ENCODE measurements at regions not wholly inside any gene's neighbourhood (a gene's known extent, or its start where the extent isn't known, plus 50 kb on each side); places are given as distances from the start of the nearest gene placed in this dataset.

DNA sequence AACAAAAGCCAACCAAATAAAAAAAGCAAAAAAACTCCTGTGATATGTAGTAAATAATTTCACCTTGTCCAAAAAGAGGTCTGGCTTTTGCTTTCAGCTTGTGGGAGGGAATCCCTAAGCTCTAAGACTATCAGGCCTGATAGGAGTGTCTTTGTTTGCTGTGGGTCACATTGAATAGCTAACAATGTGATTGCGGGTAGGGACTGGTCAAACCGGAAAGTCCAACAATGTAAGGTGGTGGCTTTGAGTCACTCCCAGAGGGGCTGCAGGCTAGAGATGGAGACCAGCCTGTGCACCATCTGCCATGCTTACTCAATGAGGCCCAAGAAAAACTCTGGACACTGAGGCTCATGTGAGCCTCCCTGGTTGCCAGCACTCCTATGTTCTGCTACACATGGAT lies 192.9 kb downstream of the TFCP2L1 start:
- no peaks in the 10 kb centered on the region for H3K36me3 ChIP-seq (ENCODE audit: control insufficient read depth in 4 of 4, insufficient read depth in 4 of 4, low read length in 3 of 4)
- H3K27me3 ChIP-seq (replicated peaks in 2 of 5; ENCODE audit: control insufficient read depth in 4 of 5, insufficient read depth in 5 of 5, low read length in 4 of 5): peaks cover 0 to 3% (median 0%) of the 10 kb centered on the region in 5 experiments
- no peak overlapping the region for H3K4me3 ChIP-seq (ENCODE audit: control insufficient read depth in 1 of 7, extremely low read depth in 1 of 7, insufficient read depth in 4 of 7, low read depth in 2 of 7, low read length in 6 of 7)
- H3K4me1 ChIP-seq (ENCODE audit: control extremely low read depth in 1 of 4, control insufficient read depth in 4 of 4, insufficient read depth in 4 of 4, low read length in 3 of 4): no peaks in the 10 kb centered on the region
- peaks cover 0 to 5% (median 0%) of the 10 kb centered on the region in 5 experiments for H3K9me3 ChIP-seq (ENCODE audit: control extremely low read depth in 1 of 5, control insufficient read depth in 4 of 5, insufficient read depth in 2 of 5, low read depth in 1 of 5, low read length in 4 of 5)
- no peak overlapping the region for H3K27ac ChIP-seq (ENCODE audit: insufficient read depth in 1 of 2, low read depth in 1 of 2, low read length in 2 of 2, poor library complexity in 1 of 2, severe bottlenecking in 2 of 2)
- POLR2A ChIA-PET: no interaction called here
- DNase-seq: no peak
- CTCF ChIA-PET: interaction anchor here (0.6 to 8.6 kb wide), 2 partner anchors 11 to 242 kb away, joined by 3 to 62 read pairs; no protein-coding TSS in a partner anchor
- 93% methylated on average over 2 of the region's 2 CpGs for WGBS (ENCODE audit: insufficient coverage)

DNA sequence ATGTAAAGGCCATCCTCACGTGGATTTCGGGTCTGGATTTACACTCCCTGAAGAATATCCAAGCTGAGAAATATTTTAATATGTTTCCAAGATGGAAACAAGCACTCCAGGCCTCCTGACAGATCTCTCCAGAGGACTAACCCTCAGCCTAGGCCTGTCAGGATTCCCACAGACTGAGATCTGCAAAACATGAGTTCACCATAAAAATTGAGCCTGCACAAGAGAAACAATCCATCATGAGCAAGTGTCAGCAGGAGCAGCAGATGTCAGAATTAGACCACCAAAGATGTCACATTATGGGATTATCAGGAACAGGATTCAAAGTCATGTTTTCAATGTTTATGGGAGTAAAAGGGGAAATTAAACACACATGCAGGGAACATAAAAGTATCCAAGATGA lies 191.3 kb downstream of the TFCP2L1 start:
- no peak for DNase-seq
- Histone ChIP-seq H3K4me3 (ENCODE audit: control insufficient read depth in 1 of 7, extremely low read depth in 1 of 7, insufficient read depth in 4 of 7, low read depth in 2 of 7, low read length in 6 of 7) (no peak overlapping the region), H3K36me3 (ENCODE audit: control insufficient read depth in 4 of 4, insufficient read depth in 4 of 4, low read length in 3 of 4) (no peaks in the 10 kb centered on the region), H3K27me3 (replicated peaks in 2 of 5; ENCODE audit: control insufficient read depth in 4 of 5, insufficient read depth in 5 of 5, low read length in 4 of 5) (peaks cover 0 to 4% (median 1%) of the 10 kb centered on the region in 5 experiments), H3K27ac (ENCODE audit: insufficient read depth in 1 of 2, low read depth in 1 of 2, low read length in 2 of 2, poor library complexity in 1 of 2, severe bottlenecking in 2 of 2) (no peak overlapping the region), H3K9me3 (ENCODE audit: control extremely low read depth in 1 of 5, control insufficient read depth in 4 of 5, insufficient read depth in 2 of 5, low read depth in 1 of 5, low read length in 4 of 5) (peaks cover 0 to 5% (median 0%) of the 10 kb centered on the region in 5 experiments), H3K4me1 (ENCODE audit: control extremely low read depth in 1 of 4, control insufficient read depth in 4 of 4, insufficient read depth in 4 of 4, low read length in 3 of 4) (no peaks in the 10 kb centered on the region)
- WGBS (ENCODE audit: insufficient coverage): 100% methylated on average over 1 of the region's 2 CpGs
- ChIA-PET CTCF (interaction anchor here (1.0 to 8.6 kb wide), 5 partner anchors 8 to 261 kb away, joined by 3 to 62 read pairs (median 22); no protein-coding TSS in a partner anchor), POLR2A (no interaction called here)

GRCh38 chr2:121094101-121094500 lies 190.9 kb downstream of the TFCP2L1 start:
- Histone ChIP-seq H3K27ac (ENCODE audit: insufficient read depth in 1 of 2, low read depth in 1 of 2, low read length in 2 of 2, poor library complexity in 1 of 2, severe bottlenecking in 2 of 2) (no peak overlapping the region), H3K27me3 (replicated peaks in 2 of 5; ENCODE audit: control insufficient read depth in 4 of 5, insufficient read depth in 5 of 5, low read length in 4 of 5) (peaks cover 0 to 5% (median 1%) of the 10 kb centered on the region in 5 experiments), H3K4me3 (ENCODE audit: control insufficient read depth in 1 of 7, extremely low read depth in 1 of 7, insufficient read depth in 4 of 7, low read depth in 2 of 7, low read length in 6 of 7) (no peak overlapping the region), H3K36me3 (ENCODE audit: control insufficient read depth in 4 of 4, insufficient read depth in 4 of 4, low read length in 3 of 4) (no peaks in the 10 kb centered on the region), H3K9me3 (ENCODE audit: control extremely low read depth in 1 of 5, control insufficient read depth in 4 of 5, insufficient read depth in 2 of 5, low read depth in 1 of 5, low read length in 4 of 5) (peaks cover 0 to 5% (median 0%) of the 10 kb centered on the region in 5 experiments), H3K4me1 (ENCODE audit: control extremely low read depth in 1 of 4, control insufficient read depth in 4 of 4, insufficient read depth in 4 of 4, low read length in 3 of 4) (no peaks in the 10 kb centered on the region)
- ChIA-PET CTCF (interaction anchor here (1.0 to 8.6 kb wide), 5 partner anchors 8 to 261 kb away, joined by 3 to 62 read pairs (median 22); no protein-coding TSS in a partner anchor), POLR2A (interaction anchor here (0.6 kb wide), 1 partner anchor 1731 kb away, joined by 4 read pairs; no protein-coding TSS in a partner anchor)
- 94% methylated on average over 2 of the region's 3 CpGs for WGBS (ENCODE audit: insufficient coverage)
- no peak for DNase-seq

DNA sequence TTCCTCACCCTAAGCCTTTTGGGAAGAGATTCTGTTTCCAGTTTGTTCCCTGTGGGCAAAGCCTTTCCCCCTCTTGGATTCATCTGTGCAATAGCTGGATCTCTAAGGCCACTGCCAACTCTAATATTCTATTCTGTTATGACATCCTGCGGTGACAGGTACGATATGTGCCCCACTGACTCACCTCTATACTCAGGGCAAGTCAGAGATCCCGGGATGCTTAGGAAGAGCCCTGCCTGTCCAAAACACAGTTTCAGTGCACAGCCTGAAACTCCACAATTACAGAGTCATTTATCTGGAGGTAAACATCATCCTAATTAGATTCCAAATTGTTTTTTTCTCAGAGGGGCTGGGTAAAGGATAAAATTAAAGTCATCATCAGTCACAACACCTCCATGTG lies 190.2 kb downstream of the TFCP2L1 start:
- H3K4me3 ChIP-seq (ENCODE audit: control insufficient read depth in 1 of 7, extremely low read depth in 1 of 7, insufficient read depth in 4 of 7, low read depth in 2 of 7, low read length in 6 of 7): no peak overlapping the region
- ChIA-PET CTCF (interaction anchor here (0.8 to 8.6 kb wide), 14 partner anchors 9 to 271 kb away, joined by 3 to 62 read pairs (median 4); no protein-coding TSS in a partner anchor), POLR2A (no interaction called here)
- peaks cover 0 to 5% (median 0%) of the 10 kb centered on the region in 5 experiments for H3K9me3 ChIP-seq (ENCODE audit: control extremely low read depth in 1 of 5, control insufficient read depth in 4 of 5, insufficient read depth in 2 of 5, low read depth in 1 of 5, low read length in 4 of 5)
- H3K4me1 ChIP-seq (ENCODE audit: control extremely low read depth in 1 of 4, control insufficient read depth in 4 of 4, insufficient read depth in 4 of 4, low read length in 3 of 4): no peaks in the 10 kb centered on the region
- peaks cover 0 to 5% (median 1%) of the 10 kb centered on the region in 5 experiments for H3K27me3 ChIP-seq (replicated peaks in 2 of 5; ENCODE audit: control insufficient read depth in 4 of 5, insufficient read depth in 5 of 5, low read length in 4 of 5)
- H3K27ac ChIP-seq (ENCODE audit: insufficient read depth in 1 of 2, low read depth in 1 of 2, low read length in 2 of 2, poor library complexity in 1 of 2, severe bottlenecking in 2 of 2): no peak overlapping the region
- DNase-seq: no peak
- no peaks in the 10 kb centered on the region for H3K36me3 ChIP-seq (ENCODE audit: control insufficient read depth in 4 of 4, insufficient read depth in 4 of 4, low read length in 3 of 4)
- no CpG with 5 or more reads among the region's 3 CpGs for WGBS (ENCODE audit: insufficient coverage)

DNA sequence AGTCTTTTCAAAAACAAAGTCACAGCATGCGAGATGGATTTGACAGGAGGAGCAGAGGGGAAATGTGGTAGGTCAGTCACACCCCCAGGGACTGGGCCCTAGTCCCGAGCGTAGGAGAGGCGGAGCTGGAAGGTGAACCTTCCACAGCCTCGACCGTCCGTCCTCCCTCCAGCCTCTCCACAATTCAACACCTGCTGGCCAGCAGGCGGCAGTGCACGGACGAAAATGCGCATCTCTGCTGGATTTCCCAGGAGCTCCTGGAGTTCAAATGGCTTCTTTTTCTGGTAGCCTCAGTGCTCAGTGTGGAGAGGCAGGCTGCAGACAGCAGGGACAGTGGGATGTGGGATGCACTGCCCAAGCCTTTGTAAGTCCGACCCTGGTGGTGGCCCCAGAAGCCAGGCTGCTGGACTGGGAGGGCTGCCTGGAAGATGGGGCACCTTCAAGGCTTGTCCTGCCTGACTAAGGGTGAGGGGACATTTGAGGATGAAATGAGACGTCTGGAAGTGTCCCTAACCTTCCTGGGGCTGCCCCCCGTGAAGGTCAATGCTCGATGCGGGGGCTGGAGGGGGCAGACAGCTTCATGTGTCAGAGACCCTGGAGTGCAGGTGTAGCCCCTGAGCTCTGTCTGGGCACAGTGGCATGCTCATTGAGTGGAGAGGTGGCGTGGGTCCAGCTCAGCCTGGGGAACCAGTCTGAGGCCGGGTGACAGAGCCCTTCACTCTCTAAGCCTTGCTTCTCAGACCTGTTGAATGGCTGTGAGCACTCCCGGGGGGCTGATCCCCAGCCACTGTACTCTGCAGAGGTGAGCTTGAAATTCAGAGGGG lies 189.5 kb downstream of the TFCP2L1 start:
- peaks cover 0 to 5% (median 0%) of the 10 kb centered on the region in 5 experiments for H3K9me3 ChIP-seq (ENCODE audit: control extremely low read depth in 1 of 5, control insufficient read depth in 4 of 5, insufficient read depth in 2 of 5, low read depth in 1 of 5, low read length in 4 of 5)
- peaks cover 0 to 5% (median 1%) of the 10 kb centered on the region in 5 experiments for H3K27me3 ChIP-seq (replicated peaks in 2 of 5; ENCODE audit: control insufficient read depth in 4 of 5, insufficient read depth in 5 of 5, low read length in 4 of 5)
- ChIA-PET CTCF (interaction anchor here (0.8 to 8.6 kb wide), 13 partner anchors 9 to 270 kb away, joined by 3 to 62 read pairs (median 4); no protein-coding TSS in a partner anchor), POLR2A (no interaction called here)
- no peaks in the 10 kb centered on the region for H3K36me3 ChIP-seq (ENCODE audit: control insufficient read depth in 4 of 4, insufficient read depth in 4 of 4, low read length in 3 of 4)
- DNase-seq: peak; percentile 43 to 67 (median 61)
- WGBS (ENCODE audit: insufficient coverage): 38% methylated on average over 15 of the region's 19 CpGs
- no peak overlapping the region for H3K27ac ChIP-seq (ENCODE audit: insufficient read depth in 1 of 2, low read depth in 1 of 2, low read length in 2 of 2, poor library complexity in 1 of 2, severe bottlenecking in 2 of 2)
- no peaks in the 10 kb centered on the region for H3K4me1 ChIP-seq (ENCODE audit: control extremely low read depth in 1 of 4, control insufficient read depth in 4 of 4, insufficient read depth in 4 of 4, low read length in 3 of 4)
- no peak overlapping the region for H3K4me3 ChIP-seq (ENCODE audit: control insufficient read depth in 1 of 7, extremely low read depth in 1 of 7, insufficient read depth in 4 of 7, low read depth in 2 of 7, low read length in 6 of 7)

- peaks cover 0 to 5% (median 0%) of the 10 kb centered on the region in 5 experiments for H3K9me3 ChIP-seq (ENCODE audit: control extremely low read depth in 1 of 5, control insufficient read depth in 4 of 5, insufficient read depth in 2 of 5, low read depth in 1 of 5, low read length in 4 of 5)
- ChIA-PET CTCF (interaction anchor here (0.6 to 8.6 kb wide), 8 partner anchors 8 to 258 kb away, joined by 3 to 62 read pairs (median 4); no protein-coding TSS in a partner anchor), POLR2A (interaction anchor here (0.9 kb wide), 1 partner anchor 338 kb away, joined by 3 read pairs; no protein-coding TSS in a partner anchor)
- H3K27me3 ChIP-seq (replicated peaks in 2 of 5; ENCODE audit: control insufficient read depth in 4 of 5, insufficient read depth in 5 of 5, low read length in 4 of 5): peaks cover 0 to 5% (median 3%) of the 10 kb centered on the region in 5 experiments
- no peaks in the 10 kb centered on the region for H3K4me1 ChIP-seq (ENCODE audit: control extremely low read depth in 1 of 4, control insufficient read depth in 4 of 4, insufficient read depth in 4 of 4, low read length in 3 of 4)
- no peak overlapping the region for H3K4me3 ChIP-seq (ENCODE audit: control insufficient read depth in 1 of 7, extremely low read depth in 1 of 7, insufficient read depth in 4 of 7, low read depth in 2 of 7, low read length in 6 of 7)
- H3K27ac ChIP-seq (ENCODE audit: insufficient read depth in 1 of 2, low read depth in 1 of 2, low read length in 2 of 2, poor library complexity in 1 of 2, severe bottlenecking in 2 of 2): no peak overlapping the region
- no peak for DNase-seq
- H3K36me3 ChIP-seq (ENCODE audit: control insufficient read depth in 4 of 4, insufficient read depth in 4 of 4, low read length in 3 of 4): no peaks in the 10 kb centered on the region
- 75% methylated on average over 3 of the region's 5 CpGs for WGBS (ENCODE audit: insufficient coverage)
These were observed 188.4 kb downstream of the TFCP2L1 start for GRCh38 chr2:121096611-121097010.

- CTCF ChIA-PET: interaction anchor here (3.2 to 4.9 kb wide), 2 partner anchors 13 to 256 kb away, joined by 19 to 57 read pairs; no protein-coding TSS in a partner anchor
- Histone ChIP-seq H3K4me3 (ENCODE audit: control insufficient read depth in 1 of 7, extremely low read depth in 1 of 7, insufficient read depth in 4 of 7, low read depth in 2 of 7, low read length in 6 of 7) (no peak overlapping the region), H3K27me3 (replicated peaks in 2 of 5; ENCODE audit: control insufficient read depth in 4 of 5, insufficient read depth in 5 of 5, low read length in 4 of 5) (peaks cover 0 to 7% (median 3%) of the 10 kb centered on the region in 5 experiments), H3K9me3 (ENCODE audit: control extremely low read depth in 1 of 5, control insufficient read depth in 4 of 5, insufficient read depth in 2 of 5, low read depth in 1 of 5, low read length in 4 of 5) (no peaks in the 10 kb centered on the region), H3K36me3 (ENCODE audit: control insufficient read depth in 4 of 4, insufficient read depth in 4 of 4, low read length in 3 of 4) (no peaks in the 10 kb centered on the region), H3K27ac (ENCODE audit: insufficient read depth in 1 of 2, low read depth in 1 of 2, low read length in 2 of 2, poor library complexity in 1 of 2, severe bottlenecking in 2 of 2) (no peak overlapping the region), H3K4me1 (ENCODE audit: control extremely low read depth in 1 of 4, control insufficient read depth in 4 of 4, insufficient read depth in 4 of 4, low read length in 3 of 4) (no peaks in the 10 kb centered on the region)
- no peak for DNase-seq
- 98% methylated on average over 7 of the region's 7 CpGs for WGBS (ENCODE audit: insufficient coverage)
- POLR2A ChIA-PET: no interaction called here
These were observed 186.4 kb downstream of the TFCP2L1 start for GRCh38 chr2:121098556-121098955.
